ENCODE measurements at regions not wholly inside any gene's neighbourhood (a gene's known extent, or its start where the extent isn't known, plus 50 kb on each side); places are given as distances from the start of the nearest gene placed in this dataset.
A peak's percentile ranks its signal among the peaks of the same experiment; 100 is the strongest.

DNA sequence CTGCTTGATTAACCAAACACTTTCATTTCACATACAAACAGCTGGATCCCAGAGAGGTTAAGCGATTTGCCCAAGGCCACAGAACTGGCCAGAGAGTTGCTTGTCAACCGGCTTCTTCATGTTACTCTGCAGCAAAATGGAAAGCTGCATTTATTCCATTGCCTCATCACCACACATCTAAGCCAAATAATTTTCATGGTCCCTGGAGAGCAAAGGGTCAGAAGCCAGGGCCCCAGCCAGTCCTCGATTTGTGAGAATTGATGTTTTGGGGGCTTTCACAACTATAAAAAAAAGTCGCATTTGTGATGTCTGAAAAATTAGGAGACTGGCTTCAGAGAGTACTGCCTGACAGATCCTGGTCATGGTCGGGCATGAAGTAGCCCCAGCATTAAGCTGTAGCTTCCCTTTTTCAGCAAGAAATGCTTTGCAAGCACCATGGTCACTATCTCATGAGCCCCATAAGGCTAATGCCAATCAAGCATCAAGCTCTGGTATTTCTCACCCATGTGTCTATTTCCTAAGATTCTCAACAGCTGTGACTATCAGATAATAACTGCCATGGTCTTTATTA is 95.8 kb downstream of the BANF2 start:
- Histone ChIP-seq H3K36me3 (ENCODE audit: control insufficient read depth in 4 of 4, insufficient read depth in 4 of 4, low read length in 4 of 4) (no peaks in the 10 kb centered on the region), H3K9ac (ENCODE audit: insufficient read depth in 1 of 2, low read length in 2 of 2) (no peak overlapping the region), H3K4me1 (ENCODE audit: control insufficient read depth in 5 of 5, insufficient read depth in 5 of 5, low read length in 5 of 5) (peaks cover 0 to 12% (median 5%) of the 10 kb centered on the region in 5 donors), H3K9me3 (ENCODE audit: control insufficient read depth in 4 of 4, insufficient read depth in 3 of 4, low read length in 3 of 4) (peaks cover 0 to 2% (median 0%) of the 10 kb centered on the region in 4 donors), H3K27me3 (ENCODE audit: control insufficient read depth in 3 of 3, insufficient read depth in 3 of 3, low read length in 2 of 3) (no peaks in the 10 kb centered on the region), H3K27ac (ENCODE audit: low read depth in 1 of 2, low read length in 1 of 2) (peak overlapping the region in 1 of 2 donors; percentile 71), H3K4me3 (no peak overlapping the region)
- TF ChIP-seq, protein P1, sequence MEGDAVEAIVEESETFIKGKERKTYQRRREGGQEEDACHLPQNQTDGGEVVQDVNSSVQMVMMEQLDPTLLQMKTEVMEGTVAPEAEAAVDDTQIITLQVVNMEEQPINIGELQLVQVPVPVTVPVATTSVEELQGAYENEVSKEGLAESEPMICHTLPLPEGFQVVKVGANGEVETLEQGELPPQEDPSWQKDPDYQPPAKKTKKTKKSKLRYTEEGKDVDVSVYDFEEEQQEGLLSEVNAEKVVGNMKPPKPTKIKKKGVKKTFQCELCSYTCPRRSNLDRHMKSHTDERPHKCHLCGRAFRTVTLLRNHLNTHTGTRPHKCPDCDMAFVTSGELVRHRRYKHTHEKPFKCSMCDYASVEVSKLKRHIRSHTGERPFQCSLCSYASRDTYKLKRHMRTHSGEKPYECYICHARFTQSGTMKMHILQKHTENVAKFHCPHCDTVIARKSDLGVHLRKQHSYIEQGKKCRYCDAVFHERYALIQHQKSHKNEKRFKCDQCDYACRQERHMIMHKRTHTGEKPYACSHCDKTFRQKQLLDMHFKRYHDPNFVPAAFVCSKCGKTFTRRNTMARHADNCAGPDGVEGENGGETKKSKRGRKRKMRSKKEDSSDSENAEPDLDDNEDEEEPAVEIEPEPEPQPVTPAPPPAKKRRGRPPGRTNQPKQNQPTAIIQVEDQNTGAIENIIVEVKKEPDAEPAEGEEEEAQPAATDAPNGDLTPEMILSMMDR (IDR thresholded peaks at IDR 0.05; ENCODE audit: control extremely low read depth, extremely low read depth), result no peak
- 40 to 52% methylated on average over 5 of the region's 5 CpGs for WGBS, 2 donors
- DNase-seq (peak in 1 of 3 donors; percentile 25), ATAC-seq (ENCODE audit: insufficient read depth, low FRiP score) (no peak)

DNA sequence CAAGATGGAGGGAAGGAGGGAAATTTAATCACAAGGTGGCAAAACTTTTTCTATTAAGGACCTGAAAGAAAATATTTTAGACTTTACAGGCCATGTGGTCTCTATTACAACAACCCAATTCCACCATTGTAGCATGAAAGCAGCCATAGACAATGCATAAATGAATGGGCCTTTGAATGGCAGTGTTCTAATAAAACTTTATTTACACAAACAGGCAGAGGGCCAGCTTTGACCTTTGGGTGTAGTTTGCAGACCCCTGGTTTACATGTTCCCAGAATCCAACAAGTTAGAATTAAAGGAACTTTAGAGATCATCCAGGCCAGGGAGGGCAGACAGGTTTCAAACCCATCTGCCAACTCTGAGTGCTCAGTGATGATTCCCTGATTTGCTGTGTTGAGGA is 95.2 kb downstream of the BANF2 start:
- TF ChIP-seq, protein P1 (IDR thresholded peaks at IDR 0.05; ENCODE audit: control extremely low read depth, extremely low read depth), result no peak
- peaks cover 0 to 2% (median 0%) of the 10 kb centered on the region in 4 donors for H3K9me3 ChIP-seq (ENCODE audit: control insufficient read depth in 4 of 4, insufficient read depth in 3 of 4, low read length in 3 of 4)
- no peaks in the 10 kb centered on the region for H3K27me3 ChIP-seq (ENCODE audit: control insufficient read depth in 3 of 3, insufficient read depth in 3 of 3, low read length in 2 of 3)
- peak overlapping the region in 1 of 2 donors; percentile 55 for H3K27ac ChIP-seq (ENCODE audit: low read depth in 1 of 2, low read length in 1 of 2)
- H3K36me3 ChIP-seq (ENCODE audit: control insufficient read depth in 4 of 4, insufficient read depth in 4 of 4, low read length in 4 of 4), result no peaks in the 10 kb centered on the region
- no peak for ATAC-seq (ENCODE audit: insufficient read depth, low FRiP score)
- H3K9ac ChIP-seq (ENCODE audit: insufficient read depth in 1 of 2, low read length in 2 of 2), result no peak overlapping the region
- no peak for DNase-seq
- peaks cover 0 to 12% (median 5%) of the 10 kb centered on the region in 5 donors for H3K4me1 ChIP-seq (ENCODE audit: control insufficient read depth in 5 of 5, insufficient read depth in 5 of 5, low read length in 5 of 5)
- H3K4me3 ChIP-seq, result no peak overlapping the region

DNA sequence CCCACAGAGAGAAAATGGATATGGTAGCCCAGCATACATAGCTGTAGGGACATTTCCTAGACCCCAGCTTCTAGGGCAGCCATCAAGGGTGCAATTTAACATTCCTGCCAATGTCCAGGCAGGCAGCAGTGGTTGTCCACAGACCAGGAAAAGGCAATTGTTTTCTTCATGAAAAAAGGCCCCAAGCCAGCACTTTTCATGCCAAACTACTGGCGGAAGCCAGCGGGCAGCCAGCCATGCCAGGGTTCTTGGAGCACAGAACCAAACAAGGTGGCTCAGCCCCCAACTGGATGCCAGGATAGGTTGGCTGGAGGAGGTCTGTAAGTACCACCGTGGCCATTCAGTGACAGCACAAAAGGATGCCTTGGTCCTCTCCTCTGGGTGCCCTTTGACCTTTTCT is 94.6 kb downstream of the BANF2 start:
- no peaks in the 10 kb centered on the region for H3K27me3 ChIP-seq (ENCODE audit: control insufficient read depth in 3 of 3, insufficient read depth in 3 of 3, low read length in 2 of 3)
- H3K27ac ChIP-seq (ENCODE audit: low read depth in 1 of 2, low read length in 1 of 2), result no peak overlapping the region
- TF ChIP-seq, protein P1 (IDR thresholded peaks at IDR 0.05; ENCODE audit: control extremely low read depth, extremely low read depth), result no peak
- H3K4me1 ChIP-seq (ENCODE audit: control insufficient read depth in 5 of 5, insufficient read depth in 5 of 5, low read length in 5 of 5), result peaks cover 0 to 12% (median 5%) of the 10 kb centered on the region in 5 donors
- no peak overlapping the region for H3K9ac ChIP-seq (ENCODE audit: insufficient read depth in 1 of 2, low read length in 2 of 2)
- 69 to 87% methylated on average over 3 of the region's 3 CpGs for WGBS, 2 donors
- no peaks in the 10 kb centered on the region for H3K36me3 ChIP-seq (ENCODE audit: control insufficient read depth in 4 of 4, insufficient read depth in 4 of 4, low read length in 4 of 4)
- DNase-seq, result no peak
- ATAC-seq (ENCODE audit: insufficient read depth, low FRiP score), result no peak
- H3K4me3 ChIP-seq, result no peak overlapping the region
- peaks cover 0 to under 1% (median 0%) of the 10 kb centered on the region in 4 donors for H3K9me3 ChIP-seq (ENCODE audit: control insufficient read depth in 4 of 4, insufficient read depth in 3 of 4, low read length in 3 of 4)

DNA sequence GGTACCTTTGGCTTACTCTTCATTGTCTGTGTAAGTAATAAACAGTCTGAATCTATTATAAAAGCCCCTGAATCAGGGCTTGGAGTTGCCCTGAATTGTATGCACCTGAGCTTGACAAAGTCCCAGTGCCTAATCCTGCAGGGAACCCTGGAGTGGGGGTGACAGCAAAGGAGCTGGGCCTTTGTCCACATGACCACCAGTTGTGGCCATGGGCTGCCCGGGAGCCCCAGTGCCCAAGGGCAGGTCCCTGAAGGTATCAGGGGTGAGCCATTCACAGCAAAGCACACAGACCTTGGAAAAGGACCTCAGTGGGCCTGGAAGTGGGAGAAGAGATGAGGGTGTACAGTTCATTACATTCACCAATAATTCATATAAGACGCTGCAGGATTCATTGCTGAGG is 94.2 kb downstream of the BANF2 start:
- H3K27ac ChIP-seq (ENCODE audit: low read depth in 1 of 2, low read length in 1 of 2), result no peak overlapping the region
- ATAC-seq (ENCODE audit: insufficient read depth, low FRiP score), result no peak
- H3K9me3 ChIP-seq (ENCODE audit: control insufficient read depth in 4 of 4, insufficient read depth in 3 of 4, low read length in 3 of 4), result no peaks in the 10 kb centered on the region
- H3K4me3 ChIP-seq, result no peak overlapping the region
- no peaks in the 10 kb centered on the region for H3K27me3 ChIP-seq (ENCODE audit: control insufficient read depth in 3 of 3, insufficient read depth in 3 of 3, low read length in 2 of 3)
- DNase-seq, result no peak
- 63 to 94% methylated on average over 2 of the region's 2 CpGs for WGBS, 2 donors
- no peaks in the 10 kb centered on the region for H3K36me3 ChIP-seq (ENCODE audit: control insufficient read depth in 4 of 4, insufficient read depth in 4 of 4, low read length in 4 of 4)
- H3K9ac ChIP-seq (ENCODE audit: insufficient read depth in 1 of 2, low read length in 2 of 2), result no peak overlapping the region
- TF ChIP-seq, protein P1 (IDR thresholded peaks at IDR 0.05; ENCODE audit: control extremely low read depth, extremely low read depth), result no peak
- H3K4me1 ChIP-seq (ENCODE audit: control insufficient read depth in 5 of 5, insufficient read depth in 5 of 5, low read length in 5 of 5), result peaks cover 0 to 12% (median 5%) of the 10 kb centered on the region in 5 donors
